ENCODE measurements at regions not wholly inside any gene's neighbourhood (a gene's known extent, or its start where the extent isn't known, plus 50 kb on each side); places are given as distances from the start of the nearest gene placed in this dataset.

DNA sequence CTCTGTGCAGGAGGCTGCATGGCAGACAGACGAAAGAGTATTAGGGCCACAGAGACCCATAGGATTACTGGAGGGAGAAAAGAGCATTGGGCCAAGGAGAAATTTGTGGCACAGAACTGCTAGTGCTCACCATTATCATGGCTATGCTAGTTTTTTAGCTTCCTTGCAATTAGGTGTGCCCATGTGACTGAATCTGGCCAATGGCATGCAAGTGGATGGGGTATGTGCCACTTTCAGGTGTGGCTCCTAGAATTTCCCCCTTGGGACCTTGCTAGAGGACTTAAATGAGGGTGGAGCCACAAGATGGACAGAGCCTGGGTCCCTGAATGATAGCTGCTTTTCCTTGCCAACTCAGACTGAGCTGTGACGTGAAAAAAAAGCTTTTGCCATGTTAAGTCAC is 73.9 kb upstream of the TENM4 start:
- TF ChIP-seq, protein P1, sequence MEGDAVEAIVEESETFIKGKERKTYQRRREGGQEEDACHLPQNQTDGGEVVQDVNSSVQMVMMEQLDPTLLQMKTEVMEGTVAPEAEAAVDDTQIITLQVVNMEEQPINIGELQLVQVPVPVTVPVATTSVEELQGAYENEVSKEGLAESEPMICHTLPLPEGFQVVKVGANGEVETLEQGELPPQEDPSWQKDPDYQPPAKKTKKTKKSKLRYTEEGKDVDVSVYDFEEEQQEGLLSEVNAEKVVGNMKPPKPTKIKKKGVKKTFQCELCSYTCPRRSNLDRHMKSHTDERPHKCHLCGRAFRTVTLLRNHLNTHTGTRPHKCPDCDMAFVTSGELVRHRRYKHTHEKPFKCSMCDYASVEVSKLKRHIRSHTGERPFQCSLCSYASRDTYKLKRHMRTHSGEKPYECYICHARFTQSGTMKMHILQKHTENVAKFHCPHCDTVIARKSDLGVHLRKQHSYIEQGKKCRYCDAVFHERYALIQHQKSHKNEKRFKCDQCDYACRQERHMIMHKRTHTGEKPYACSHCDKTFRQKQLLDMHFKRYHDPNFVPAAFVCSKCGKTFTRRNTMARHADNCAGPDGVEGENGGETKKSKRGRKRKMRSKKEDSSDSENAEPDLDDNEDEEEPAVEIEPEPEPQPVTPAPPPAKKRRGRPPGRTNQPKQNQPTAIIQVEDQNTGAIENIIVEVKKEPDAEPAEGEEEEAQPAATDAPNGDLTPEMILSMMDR (IDR thresholded peaks at IDR 0.05; ENCODE audit: low read depth, low read length, missing control alignments) = no peak
- in situ Hi-C loops (cut with HindIII; ENCODE audit: low pct_ligation_motif_present, low sequenced_read_pairs) = no loop called here
- DNase-seq = no peak

DNA sequence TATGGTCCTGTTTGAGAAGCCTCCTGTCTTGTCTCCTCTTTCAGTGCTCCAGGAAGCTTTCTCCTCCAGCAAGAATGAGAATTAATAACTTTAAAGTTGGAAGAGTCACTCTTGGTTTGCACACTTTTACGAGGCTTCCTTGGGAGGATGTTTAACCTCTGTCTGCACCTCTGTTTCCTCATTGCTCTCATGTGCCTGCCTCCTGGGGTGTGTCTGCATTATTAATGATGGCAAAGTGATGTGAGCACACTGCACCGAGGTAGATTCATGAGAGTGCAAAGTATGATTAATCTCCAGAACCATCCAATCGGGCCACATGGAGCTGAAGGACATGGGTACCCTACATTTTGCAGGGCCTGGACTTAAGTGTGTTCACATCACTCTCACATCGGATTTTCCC is 73.5 kb upstream of the TENM4 start:
- no peak for DNase-seq
- H3K36me3 ChIP-seq (replicated peaks) = no peaks in the 10 kb centered on the region
- H3K4me3 ChIP-seq (ENCODE audit: low read depth, low read length) = no peak overlapping the region
- no peak overlapping the region for H3K27ac ChIP-seq
- TF ChIP-seq, protein P1 (IDR thresholded peaks at IDR 0.05; ENCODE audit: low read depth, low read length, missing control alignments) = no peak
- in situ Hi-C loops (cut with HindIII; ENCODE audit: low pct_ligation_motif_present, low sequenced_read_pairs) = no loop called here
- H3K27me3 ChIP-seq (replicated peaks) = no peaks in the 10 kb centered on the region

More for the DNA sequence above, 73.9 kb upstream of the TENM4 start:
- H3K27ac ChIP-seq = no peak overlapping the region
- no peak overlapping the region for H3K4me3 ChIP-seq (ENCODE audit: low read depth, low read length)
- no peaks in the 10 kb centered on the region for H3K36me3 ChIP-seq (replicated peaks)
- no peaks in the 10 kb centered on the region for H3K27me3 ChIP-seq (replicated peaks)

DNA sequence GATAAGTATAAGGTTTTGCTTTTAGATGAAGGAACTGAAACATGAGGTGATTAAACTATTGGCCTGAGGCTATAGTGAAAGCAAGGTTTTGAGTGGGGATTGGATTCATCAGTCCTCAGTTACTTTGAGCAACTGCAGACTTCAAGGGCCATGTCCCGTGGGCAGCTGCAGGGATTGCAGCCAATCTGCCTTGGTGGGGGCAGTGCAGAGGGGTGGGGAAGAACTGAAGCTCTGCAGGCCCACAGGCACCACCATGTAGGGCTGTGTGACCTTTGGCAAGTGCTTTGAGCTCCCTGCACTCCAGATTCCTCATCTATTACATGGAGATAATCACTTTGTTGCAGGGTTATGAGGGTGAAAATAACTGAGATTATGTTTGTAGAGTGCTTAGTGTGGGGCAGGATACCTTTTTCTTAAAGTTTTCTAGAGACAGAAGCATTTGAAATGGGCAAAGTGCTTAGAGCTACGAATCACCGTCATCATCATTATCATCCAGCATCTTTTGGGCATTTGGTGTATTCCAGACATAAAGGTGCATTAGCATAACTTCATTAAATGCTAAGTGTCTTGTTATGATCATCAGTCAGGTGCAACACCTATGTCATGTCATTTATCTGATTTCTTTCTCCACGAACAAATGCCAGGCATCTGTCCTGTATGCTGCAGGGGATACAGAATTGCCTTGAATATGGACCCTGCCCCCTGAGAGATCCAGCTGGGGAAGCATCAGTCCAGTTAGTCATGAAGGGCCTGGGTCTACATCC is 72.1 kb upstream of the TENM4 start:
- Histone ChIP-seq H3K4me3 (ENCODE audit: low read depth, low read length) (no peak overlapping the region), H3K27ac (no peak overlapping the region), H3K36me3 (replicated peaks) (no peaks in the 10 kb centered on the region), H3K27me3 (replicated peaks) (no peaks in the 10 kb centered on the region)
- no peak for DNase-seq
- in situ Hi-C loops (cut with HindIII; ENCODE audit: low pct_ligation_motif_present, low sequenced_read_pairs) = no loop called here
- TF ChIP-seq, protein P1 (IDR thresholded peaks at IDR 0.05; ENCODE audit: low read depth, low read length, missing control alignments) = no peak

DNA sequence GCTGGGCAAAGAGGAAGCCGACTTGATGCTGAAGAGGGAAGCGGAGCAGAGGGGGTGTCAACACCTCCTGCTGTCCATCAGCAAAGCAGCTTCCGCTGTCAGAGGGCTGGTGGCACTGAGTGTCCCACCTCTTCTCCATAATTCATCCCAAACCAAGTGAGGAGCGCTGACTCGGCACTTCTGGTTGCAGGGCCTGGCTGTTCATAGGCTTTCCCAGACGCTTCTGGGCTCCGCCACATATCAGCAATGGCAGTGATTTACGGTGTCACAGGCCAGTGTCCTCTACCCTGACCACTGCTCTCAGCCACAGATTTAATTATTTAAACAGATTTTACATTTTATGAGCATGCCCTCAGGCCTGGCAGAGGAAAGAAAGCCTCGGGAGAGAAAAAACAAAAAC is 70.1 kb upstream of the TENM4 start:
- no peak for DNase-seq
- Histone ChIP-seq H3K36me3 (replicated peaks) (no peaks in the 10 kb centered on the region), H3K27me3 (replicated peaks) (no peaks in the 10 kb centered on the region), H3K4me3 (ENCODE audit: low read depth, low read length) (no peak overlapping the region), H3K27ac (no peak overlapping the region)
- TF ChIP-seq, protein P1 (IDR thresholded peaks at IDR 0.05; ENCODE audit: low read depth, low read length, missing control alignments) = no peak
- in situ Hi-C loops (cut with HindIII; ENCODE audit: low pct_ligation_motif_present, low sequenced_read_pairs) = no loop called here

DNA sequence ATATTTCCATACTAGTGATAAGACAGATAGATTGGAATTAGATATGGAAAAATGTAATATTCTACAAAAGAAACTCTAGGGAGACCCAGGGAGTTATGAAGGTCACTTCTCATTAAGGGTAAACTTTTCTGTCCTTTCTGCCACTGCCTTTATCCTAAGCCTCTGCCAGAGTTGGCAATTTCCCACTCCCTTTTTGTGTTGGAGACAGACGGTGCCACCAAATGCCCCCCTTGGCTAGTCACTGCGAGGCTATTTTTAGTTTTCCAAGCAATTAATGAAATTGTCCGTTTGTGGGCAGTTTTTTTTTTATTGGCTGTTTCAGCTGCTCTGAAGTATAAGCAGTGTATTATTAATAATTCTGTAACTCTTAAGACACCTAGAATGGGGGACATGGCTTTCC is 67.6 kb upstream of the TENM4 start:
- in situ Hi-C loops (cut with HindIII; ENCODE audit: low pct_ligation_motif_present, low sequenced_read_pairs) = no loop called here
- Histone ChIP-seq H3K4me3 (ENCODE audit: low read depth, low read length) (no peak overlapping the region), H3K36me3 (replicated peaks) (no peaks in the 10 kb centered on the region), H3K27ac (no peak overlapping the region), H3K27me3 (replicated peaks) (no peaks in the 10 kb centered on the region)
- TF ChIP-seq, protein P1 (IDR thresholded peaks at IDR 0.05; ENCODE audit: low read depth, low read length, missing control alignments) = no peak
- no peak for DNase-seq

DNA sequence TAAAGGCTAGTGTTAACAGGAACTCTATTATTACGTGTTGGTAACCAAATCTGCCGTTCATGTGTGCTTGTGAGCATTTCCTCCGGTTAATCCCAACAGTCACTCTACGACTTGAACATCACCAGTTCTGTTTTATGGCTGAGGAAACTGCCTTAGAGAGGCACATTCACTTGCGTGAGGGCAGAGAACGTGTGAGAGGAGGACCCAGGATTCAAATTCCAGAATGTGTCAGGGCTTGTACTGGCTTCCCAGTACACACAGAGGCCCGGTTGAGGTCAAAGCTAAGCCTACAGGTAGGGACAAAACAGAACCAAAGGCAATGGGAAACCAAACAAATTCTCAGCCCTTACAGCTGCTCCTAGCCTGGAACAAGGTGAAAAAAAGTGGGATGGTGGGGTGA is 66.9 kb upstream of the TENM4 start:
- no peak for DNase-seq
- no peak overlapping the region for H3K4me3 ChIP-seq (ENCODE audit: low read depth, low read length)
- TF ChIP-seq, protein P1 (IDR thresholded peaks at IDR 0.05; ENCODE audit: low read depth, low read length, missing control alignments) = no peak
- no peaks in the 10 kb centered on the region for H3K27me3 ChIP-seq (replicated peaks)
- in situ Hi-C loops (cut with HindIII; ENCODE audit: low pct_ligation_motif_present, low sequenced_read_pairs) = no loop called here
- H3K36me3 ChIP-seq (replicated peaks) = no peaks in the 10 kb centered on the region
- no peak overlapping the region for H3K27ac ChIP-seq

Measured in brain microvascular endothelial cell (primary cell).